CD8-positive, alpha-beta memory T cell (primary cell): ENCODE measurements at regions not wholly inside any gene's neighbourhood (a gene's known extent, or its start where the extent isn't known, plus 50 kb on each side); places are given as distances from the start of the nearest gene placed in this dataset.

Experiments
- CTCF ChIA-PET: fragments of 350-600 bp; sonication (Branson Sonifier 250); formaldehyde crosslinking; loops from one replicate; lab custom pipeline; 2021; ENCODE audit warnings: antibody characterized with exemption; lab: Charles Lee
- POLR2A ChIA-PET: fragments of 350-600 bp; sonication (Branson Sonifier 250); formaldehyde crosslinking; loops from one replicate; lab custom pipeline; 2021; ENCODE audit warnings: antibody characterized with exemption; lab: Charles Lee
- DNase-seq, 5 donors: peaks; one replicate each; pipeline versions ENCODE4 v3.0.0 to v3.0.0-alpha.2; 2020 to 2022; ENCODE audit warnings: mixed read lengths in 1 of 5
- H3K27ac ChIP-seq: one replicate; pipeline ENCODE4 v1.7.0; 2013; ENCODE audit warnings: low read depth, mild to moderate bottlenecking, low read length, moderate library complexity
- H3K27me3 ChIP-seq: 2 replicates; pipeline ENCODE4 v1.7.0; 2013; ENCODE audit warnings: low read length, mild to moderate bottlenecking; ENCODE audit not compliant: insufficient read depth, poor library complexity, severe bottlenecking
- H3K36me3 ChIP-seq: 2 replicates; pipeline ENCODE4 v1.7.0; 2013; ENCODE audit warnings: mild to moderate bottlenecking, low read length, moderate library complexity; ENCODE audit not compliant: insufficient read depth
- H3K4me1 ChIP-seq: 2 replicates; pipeline ENCODE4 v1.7.0; 2013; ENCODE audit warnings: mild to moderate bottlenecking, low read length, moderate library complexity; ENCODE audit not compliant: insufficient read depth
- H3K4me3 ChIP-seq: 2 replicates; pipeline ENCODE4 v1.7.0; 2013; ENCODE audit warnings: mild to moderate bottlenecking, low read length
- H3K9me3 ChIP-seq: 2 replicates; pipeline ENCODE4 v1.7.0; 2013; ENCODE audit warnings: mild to moderate bottlenecking, low read length
- H3K27ac Mint-ChIP-seq, 8 donors: one replicate each; pipeline ENCODE4 v1.8.0; 2020 to 2021; ENCODE audit warnings: mixed read lengths in 8 of 8, mild to moderate bottlenecking in 6 of 8, inconsistent platforms in 3 of 8, moderate library complexity in 3 of 8
- H3K27me3 Mint-ChIP-seq, 2 donors: one replicate each; pipeline ENCODE4 v1.8.0; 2020 to 2021; ENCODE audit warnings: mixed read lengths in 2 of 2, mild to moderate bottlenecking in 1 of 2, moderate library complexity in 1 of 2
- H3K36me3 Mint-ChIP-seq, 3 donors: one replicate each; pipeline ENCODE4 v1.8.0; 2020 to 2021; ENCODE audit warnings: mixed read lengths in 3 of 3, inconsistent platforms in 1 of 3, mild to moderate bottlenecking in 1 of 3
- H3K4me1 Mint-ChIP-seq, 3 donors: one replicate each; pipeline ENCODE4 v1.8.0; 2020 to 2021; ENCODE audit warnings: mixed read lengths in 3 of 3, inconsistent platforms in 1 of 3, mild to moderate bottlenecking in 1 of 3
- H3K4me3 Mint-ChIP-seq, 7 donors: one replicate each; pipeline ENCODE4 v1.8.0; 2020 to 2021; ENCODE audit warnings: mixed read lengths in 7 of 7, mild to moderate bottlenecking in 6 of 7, moderate library complexity in 4 of 7, inconsistent platforms in 2 of 7
- H3K9me3 Mint-ChIP-seq, 5 donors: one replicate each; pipeline ENCODE4 v1.8.0; 2020 to 2022; ENCODE audit warnings: mixed read lengths in 5 of 5, mild to moderate bottlenecking in 3 of 5, moderate library complexity in 2 of 5, inconsistent platforms in 1 of 5

GRCh38 chr13:93104270-93104669 is 122.3 kb upstream of the GPC6 start:
- DNase-seq = no peak
- Histone ChIP-seq H3K27ac (no peak overlapping the region), H3K9me3 (no peaks in the 10 kb centered on the region), H3K4me3 (no peak overlapping the region), H3K27me3 (no peaks in the 10 kb centered on the region), H3K36me3 (no peaks in the 10 kb centered on the region), H3K4me1 (no peaks in the 10 kb centered on the region)
- no peaks in the 10 kb centered on the region for H3K27me3 Mint-ChIP-seq
- ChIA-PET POLR2A (no interaction called here), CTCF (no interaction called here)
- no peaks in the 10 kb centered on the region for H3K36me3 Mint-ChIP-seq
- H3K4me3 Mint-ChIP-seq = no peak overlapping the region
- H3K27ac Mint-ChIP-seq = no peak overlapping the region
- no peaks in the 10 kb centered on the region for H3K9me3 Mint-ChIP-seq
- H3K4me1 Mint-ChIP-seq = no peaks in the 10 kb centered on the region

GRCh38 chr13:93108111-93108601 is 118.5 kb upstream of the GPC6 start:
- CTCF ChIA-PET = no interaction called here
- no peaks in the 10 kb centered on the region for H3K36me3 ChIP-seq
- no peaks in the 10 kb centered on the region for H3K36me3 Mint-ChIP-seq
- no peak overlapping the region for H3K27ac Mint-ChIP-seq
- peaks cover 0 to 1% of the 10 kb centered on the region in 2 donors for H3K27me3 Mint-ChIP-seq
- no peak overlapping the region for H3K4me3 ChIP-seq
- no peak overlapping the region for H3K4me3 Mint-ChIP-seq
- no peak overlapping the region for H3K27ac ChIP-seq
- H3K9me3 Mint-ChIP-seq = peaks cover 0 to 2% (median 0%) of the 10 kb centered on the region in 5 donors
- H3K9me3 ChIP-seq = no peaks in the 10 kb centered on the region
- H3K4me1 Mint-ChIP-seq = no peaks in the 10 kb centered on the region
- H3K27me3 ChIP-seq = no peaks in the 10 kb centered on the region
- DNase-seq = no peak
- POLR2A ChIA-PET = no interaction called here
- H3K4me1 ChIP-seq = no peaks in the 10 kb centered on the region

GRCh38 chr13:93116809-93117208 is 109.8 kb upstream of the GPC6 start:
- ChIA-PET CTCF (no interaction called here), POLR2A (no interaction called here)
- Histone ChIP-seq H3K4me1 (no peaks in the 10 kb centered on the region), H3K36me3 (no peaks in the 10 kb centered on the region), H3K9me3 (no peaks in the 10 kb centered on the region), H3K27ac (no peak overlapping the region), H3K4me3 (no peak overlapping the region), H3K27me3 (no peaks in the 10 kb centered on the region)
- Mint-ChIP-seq H3K4me1 (no peaks in the 10 kb centered on the region), H3K4me3 (no peak overlapping the region), H3K9me3 (peaks cover 0 to 5% (median 5%) of the 10 kb centered on the region in 5 donors), H3K27me3 (peaks cover 0 to 3% of the 10 kb centered on the region in 2 donors), H3K27ac (no peak overlapping the region), H3K36me3 (no peaks in the 10 kb centered on the region)
- DNase-seq = no peak

- DNase-seq = no peak
- Mint-ChIP-seq H3K36me3 (no peaks in the 10 kb centered on the region), H3K9me3 (peaks cover 0 to 5% (median 5%) of the 10 kb centered on the region in 5 donors), H3K27ac (no peak overlapping the region), H3K27me3 (peaks cover 0 to 2% of the 10 kb centered on the region in 2 donors), H3K4me1 (no peaks in the 10 kb centered on the region), H3K4me3 (no peak overlapping the region)
- ChIA-PET POLR2A (no interaction called here), CTCF (interaction anchor here (1.0 kb wide), 1 partner anchor 11 kb away, joined by 4 read pairs; no protein-coding TSS in a partner anchor)
- Histone ChIP-seq H3K9me3 (no peaks in the 10 kb centered on the region), H3K4me3 (no peak overlapping the region), H3K36me3 (no peaks in the 10 kb centered on the region), H3K27me3 (no peaks in the 10 kb centered on the region), H3K27ac (no peak overlapping the region), H3K4me1 (no peaks in the 10 kb centered on the region)
Measured at GRCh38 chr13:93118081-93118615, 108.5 kb upstream of the GPC6 start.

- Mint-ChIP-seq H3K36me3 (no peaks in the 10 kb centered on the region), H3K4me1 (no peaks in the 10 kb centered on the region), H3K4me3 (no peak overlapping the region), H3K9me3 (peaks cover 4 to 5% (median 4%) of the 10 kb centered on the region in 5 donors), H3K27me3 (no peaks in the 10 kb centered on the region), H3K27ac (no peak overlapping the region)
- no peaks in the 10 kb centered on the region for H3K9me3 ChIP-seq
- no peaks in the 10 kb centered on the region for H3K27me3 ChIP-seq
- no peak overlapping the region for H3K27ac ChIP-seq
- H3K36me3 ChIP-seq = no peaks in the 10 kb centered on the region
- no peak overlapping the region for H3K4me3 ChIP-seq
- no peak for DNase-seq
- CTCF ChIA-PET = no interaction called here
- POLR2A ChIA-PET = no interaction called here
- H3K4me1 ChIP-seq = no peaks in the 10 kb centered on the region
Measured at GRCh38 chr13:93140912-93141311, 85.7 kb upstream of the GPC6 start.

- no peak for DNase-seq
Measured at GRCh38 chr13:93144031-93144430, 82.6 kb upstream of the GPC6 start.

GRCh38 chr13:93145199-93145598 is 81.4 kb upstream of the GPC6 start:
- no peaks in the 10 kb centered on the region for H3K9me3 ChIP-seq
- no peaks in the 10 kb centered on the region for H3K4me1 ChIP-seq
- no peaks in the 10 kb centered on the region for H3K36me3 ChIP-seq
- no peak overlapping the region for H3K27ac Mint-ChIP-seq
- ChIA-PET CTCF (no interaction called here), POLR2A (no interaction called here)
- DNase-seq = no peak
- no peak overlapping the region for H3K27ac ChIP-seq
- no peaks in the 10 kb centered on the region for H3K36me3 Mint-ChIP-seq
- H3K4me3 ChIP-seq = no peak overlapping the region
- no peaks in the 10 kb centered on the region for H3K27me3 ChIP-seq
- peaks cover 0 to 7% (median 0%) of the 10 kb centered on the region in 5 donors for H3K9me3 Mint-ChIP-seq
- H3K27me3 Mint-ChIP-seq = no peaks in the 10 kb centered on the region
- H3K4me3 Mint-ChIP-seq = no peak overlapping the region
- H3K4me1 Mint-ChIP-seq = no peaks in the 10 kb centered on the region

More at GRCh38 chr13:93144031-93144430, 82.6 kb upstream of the GPC6 start:
- Histone ChIP-seq H3K4me1 (no peaks in the 10 kb centered on the region), H3K27ac (no peak overlapping the region), H3K36me3 (no peaks in the 10 kb centered on the region), H3K9me3 (no peaks in the 10 kb centered on the region), H3K27me3 (no peaks in the 10 kb centered on the region), H3K4me3 (no peak overlapping the region)
- Mint-ChIP-seq H3K4me1 (no peaks in the 10 kb centered on the region), H3K4me3 (no peak overlapping the region), H3K9me3 (peaks cover 0 to 11% (median 5%) of the 10 kb centered on the region in 5 donors), H3K27me3 (no peaks in the 10 kb centered on the region), H3K36me3 (no peaks in the 10 kb centered on the region), H3K27ac (no peak overlapping the region)
- CTCF ChIA-PET = no interaction called here
- POLR2A ChIA-PET = no interaction called here

GRCh38 chr13:93146584-93147297 is 79.9 kb upstream of the GPC6 start:
- Histone ChIP-seq H3K4me1 (no peaks in the 10 kb centered on the region), H3K4me3 (no peak overlapping the region), H3K9me3 (no peaks in the 10 kb centered on the region), H3K36me3 (no peaks in the 10 kb centered on the region), H3K27me3 (no peaks in the 10 kb centered on the region), H3K27ac (no peak overlapping the region)
- Mint-ChIP-seq H3K9me3 (peaks cover 0 to 7% (median 0%) of the 10 kb centered on the region in 5 donors), H3K4me3 (no peak overlapping the region), H3K27me3 (no peaks in the 10 kb centered on the region), H3K4me1 (no peaks in the 10 kb centered on the region), H3K27ac (no peak overlapping the region), H3K36me3 (no peaks in the 10 kb centered on the region)
- POLR2A ChIA-PET = no interaction called here
- no peak for DNase-seq
- CTCF ChIA-PET = no interaction called here
